ENCODE measurements at regions not wholly inside any gene's neighbourhood (a gene's known extent, or its start where the extent isn't known, plus 50 kb on each side); places are given as distances from the start of the nearest gene placed in this dataset.
"Not testable (repeated sequence)": the region's sequence is repeated elsewhere in the genome, so short reads cannot be mapped to it uniquely, and the experiment has no call there.

GRCh38 chr20:54788260-54788659 is 312.9 kb downstream of the DOK5 start:
- not testable (repeated sequence) for TF ChIP-seq BHLHE40 (IDR thresholded peaks at IDR 0.05; ENCODE audit: borderline replicate concordance); FOXM1 (IDR thresholded peaks at IDR 0.05; ENCODE audit: borderline replicate concordance); ELF4 (IDR thresholded peaks at IDR 0.05); HDGF (IDR thresholded peaks at IDR 0.05; ENCODE audit: borderline replicate concordance); L3MBTL2 (conservative IDR thresholded peaks at IDR 0.05); FOXK2 (IDR thresholded peaks at IDR 0.05)
